ENCODE measurements at regions not wholly inside any gene's neighbourhood (a gene's known extent, or its start where the extent isn't known, plus 50 kb on each side); places are given as distances from the start of the nearest gene placed in this dataset.
A peak's percentile ranks its signal among the peaks of the same experiment; 100 is the strongest.
"Not testable (repeated sequence)": the region's sequence is repeated elsewhere in the genome, so short reads cannot be mapped to it uniquely, and the experiment has no call there.

- peak; percentile 25 for DNase-seq
Measured at GRCh38 chr9:88280816-88281382, 107.3 kb upstream of the SPIN1 start.

- DNase-seq, result no peak
Measured at GRCh38 chr9:88278036-88278435, 110.2 kb upstream of the SPIN1 start.

DNA sequence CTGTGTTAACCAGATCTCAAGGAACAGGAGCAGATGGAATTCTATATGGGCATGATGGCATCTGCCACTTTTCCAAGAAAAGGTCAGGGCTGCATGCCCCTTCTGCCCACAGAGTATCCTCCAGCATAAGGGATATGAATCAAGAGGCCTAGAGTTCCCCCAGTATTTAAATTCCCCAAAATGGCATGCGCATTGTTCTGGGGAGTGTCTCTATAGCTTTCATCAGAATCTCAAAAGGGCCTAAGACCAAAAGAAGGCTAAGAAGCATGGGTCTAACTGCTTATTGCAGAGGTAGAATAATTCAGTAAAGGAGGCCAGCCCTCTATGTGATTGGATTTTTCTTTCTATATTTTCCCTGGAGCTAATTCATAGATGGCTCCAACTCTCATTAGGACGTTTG is 114.2 kb upstream of the SPIN1 start:
- no peak for DNase-seq

DNA sequence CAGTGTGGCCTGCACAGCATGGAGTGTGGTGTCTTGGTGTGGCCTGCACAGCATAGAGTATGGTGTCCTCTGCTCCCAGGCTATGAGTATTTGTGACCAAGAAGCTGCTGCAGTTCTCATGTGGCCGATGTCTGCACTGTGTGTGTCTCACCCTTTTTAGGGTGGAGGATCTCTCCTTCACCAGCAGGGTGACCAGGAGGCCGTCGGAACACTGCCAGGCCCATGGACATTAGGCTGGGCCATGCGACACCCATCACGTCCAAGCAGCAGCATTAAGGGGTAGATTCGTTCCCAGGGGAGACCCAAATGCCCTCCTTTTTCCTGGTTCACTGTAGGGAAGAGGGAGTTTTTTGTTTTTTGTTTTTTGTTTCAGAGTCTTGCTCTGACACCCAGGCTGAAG is 115.3 kb upstream of the SPIN1 start:
- DNase-seq, result no peak

- DNase-seq, result no peak
Measured at GRCh38 chr9:88270413-88270812, 117.8 kb upstream of the SPIN1 start.

- no peak for DNase-seq
Measured at GRCh38 chr9:88268886-88269285, 119.4 kb upstream of the SPIN1 start.

- no peak for DNase-seq
Measured at GRCh38 chr9:88267283-88267682, 121.0 kb upstream of the SPIN1 start.

- DNase-seq, result no peak
Measured at GRCh38 chr9:88266416-88266815, 121.8 kb upstream of the SPIN1 start.

- DNase-seq, result no peak
Measured at GRCh38 chr9:88259001-88259400, 120.7 kb upstream of the SPATA31C2 start.

- no peak for DNase-seq
Measured at GRCh38 chr9:88258601-88259000, 120.3 kb upstream of the SPATA31C2 start.

DNA sequence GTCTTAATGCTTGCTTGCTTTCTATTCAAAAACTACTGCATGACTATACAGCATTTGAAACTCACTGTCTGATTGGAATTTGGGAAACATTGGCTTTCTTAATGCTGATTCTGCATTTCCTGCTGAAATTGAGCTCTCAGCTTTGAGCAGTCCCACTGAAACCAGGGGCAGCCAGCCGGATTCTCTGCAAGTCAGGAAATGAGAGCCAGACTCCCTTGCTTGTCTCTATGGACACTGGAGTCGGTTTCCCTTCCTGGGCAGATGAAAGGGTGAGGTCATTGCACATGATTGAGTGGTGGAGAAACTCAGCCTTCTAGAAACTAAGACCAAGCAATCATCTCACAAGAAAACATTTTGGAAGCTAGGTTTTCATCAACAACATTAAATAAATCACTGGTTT is 119.7 kb upstream of the SPATA31C2 start:
- no peak for DNase-seq

DNA sequence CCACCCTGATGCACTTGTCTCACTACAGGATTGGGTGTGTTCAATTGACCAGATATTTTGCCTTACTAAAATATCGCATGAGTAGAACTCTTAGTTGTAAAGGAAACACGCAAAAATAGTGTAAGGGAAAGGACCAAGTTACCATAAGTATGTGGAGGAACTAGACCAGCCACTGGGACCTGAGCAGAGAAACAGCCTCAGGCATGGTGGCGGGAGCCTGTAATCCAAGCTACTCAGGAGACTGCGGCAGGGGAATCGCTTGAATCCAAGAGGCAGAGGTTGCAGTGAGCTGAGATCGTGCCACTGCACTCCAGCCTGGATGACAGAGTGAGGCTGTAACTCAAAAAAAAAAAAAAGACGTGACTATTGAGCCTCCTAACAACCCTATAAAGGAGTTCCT is 117.9 kb upstream of the SPATA31C2 start:
- DNase-seq, result no peak

DNA sequence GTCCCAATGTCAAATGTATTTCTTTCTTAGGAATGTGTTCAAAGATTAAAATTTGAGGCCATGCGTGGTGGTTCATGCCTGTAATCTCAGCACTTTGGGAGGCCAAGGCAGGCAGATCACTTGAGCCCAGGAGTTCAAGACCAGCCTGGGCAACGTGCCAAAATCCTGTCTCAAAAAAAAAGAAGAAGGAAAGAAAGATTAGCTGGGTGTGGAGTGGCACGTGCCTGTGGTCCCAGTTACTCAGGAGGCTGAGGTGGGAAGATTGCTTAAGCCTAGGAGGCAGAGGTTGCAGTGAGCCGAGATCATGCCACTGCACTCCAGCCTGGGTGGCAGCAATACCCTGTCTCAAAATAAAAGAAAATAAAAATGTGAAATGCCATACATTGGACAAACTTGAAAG is 117.5 kb upstream of the SPATA31C2 start:
- not testable (repeated sequence) for DNase-seq

GRCh38 chr9:88251903-88252302 is 113.6 kb upstream of the SPATA31C2 start:
- DNase-seq, result no peak

- no peak for DNase-seq
Measured at GRCh38 chr9:88243736-88244135, 105.5 kb upstream of the SPATA31C2 start.

DNA sequence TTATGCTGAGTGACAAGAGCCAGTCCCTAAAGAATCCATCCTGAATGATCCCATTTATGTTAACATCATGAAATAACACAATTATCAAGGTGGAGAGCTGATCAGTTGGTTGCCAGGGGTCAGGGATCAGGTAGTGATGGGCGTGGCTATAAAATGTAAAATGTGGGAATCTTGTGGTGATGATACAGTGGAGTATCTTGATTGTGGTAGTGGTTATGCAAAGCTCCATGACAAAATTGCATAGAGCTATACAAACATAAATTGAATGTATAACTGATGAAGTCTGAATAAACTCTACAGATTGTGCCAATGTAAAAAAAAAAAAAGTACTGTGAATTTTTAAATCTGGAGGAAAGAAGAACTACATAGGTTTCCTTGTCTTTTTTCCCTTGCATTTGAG is 104.6 kb upstream of the SPATA31C2 start:
- no peak for DNase-seq

GRCh38 chr9:88237991-88238571 is 99.8 kb upstream of the SPATA31C2 start:
- no peak for DNase-seq

GRCh38 chr9:88237479-88237961 is 99.2 kb upstream of the SPATA31C2 start:
- DNase-seq, result no peak

DNA sequence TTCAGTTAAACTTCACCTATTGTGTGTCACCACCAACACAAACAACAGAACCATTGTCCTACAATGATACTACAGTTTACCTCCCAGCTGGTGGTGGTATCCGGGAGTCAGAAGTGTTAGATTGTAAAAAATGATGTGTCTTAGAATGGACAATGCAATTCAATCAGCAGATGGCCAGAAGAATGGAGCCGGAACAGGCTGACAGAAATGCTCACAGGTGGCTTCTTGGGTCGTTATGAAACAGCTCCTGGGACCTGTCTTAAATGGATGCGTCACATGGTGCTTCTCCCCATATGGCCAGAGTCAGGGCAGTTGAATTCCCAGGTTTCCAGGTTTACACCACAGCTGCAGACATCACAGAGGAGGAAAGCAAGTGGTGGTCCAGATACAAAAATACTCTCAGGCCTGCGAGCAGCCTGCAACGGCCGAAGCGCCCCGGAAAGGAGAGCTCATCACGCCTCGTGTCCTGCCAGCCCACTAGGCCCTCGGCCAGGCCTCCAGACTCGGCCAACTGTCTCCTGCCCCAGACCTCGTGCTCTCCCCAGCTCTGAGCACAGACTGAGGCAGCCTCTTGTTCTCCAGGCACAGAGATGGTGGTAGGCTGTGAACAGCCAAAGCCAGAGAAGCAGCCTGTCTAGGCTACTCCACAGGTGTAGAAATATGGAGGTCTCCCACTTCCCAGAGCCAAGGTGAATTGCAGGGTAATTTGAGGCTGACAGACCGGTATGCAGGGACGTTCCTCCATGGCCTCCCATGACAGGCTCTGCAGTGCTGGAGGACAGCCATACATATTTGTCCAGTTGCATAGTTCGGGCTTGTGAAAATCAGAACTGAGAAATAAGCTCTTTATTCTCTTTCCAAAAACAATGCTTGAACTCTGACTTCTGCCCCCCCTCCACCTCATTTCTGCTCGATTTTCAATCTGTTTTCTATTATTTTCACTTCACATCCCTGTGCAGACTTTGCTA is 98.5 kb upstream of the SPATA31C2 start:
- DNase-seq, result no peak

DNA sequence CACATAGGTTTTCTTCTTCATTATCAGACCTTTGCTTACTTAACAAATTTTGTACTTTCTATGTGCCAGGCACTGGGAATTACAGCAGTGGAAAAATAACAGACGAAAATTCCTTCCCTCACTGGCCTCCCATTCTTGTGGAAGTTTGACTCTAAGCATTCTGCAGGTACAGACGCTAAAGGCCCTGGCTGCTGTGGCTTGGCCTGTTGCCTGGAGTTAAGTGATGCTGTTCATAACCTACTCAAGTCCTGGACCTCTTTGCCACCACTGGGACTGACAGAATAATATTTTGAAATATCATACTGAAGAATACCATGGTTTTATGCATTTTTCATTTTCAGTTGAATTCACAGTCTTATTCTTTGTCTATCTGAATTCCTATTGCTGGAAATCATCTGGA is 97.3 kb upstream of the SPATA31C2 start:
- DNase-seq, result no peak

DNA sequence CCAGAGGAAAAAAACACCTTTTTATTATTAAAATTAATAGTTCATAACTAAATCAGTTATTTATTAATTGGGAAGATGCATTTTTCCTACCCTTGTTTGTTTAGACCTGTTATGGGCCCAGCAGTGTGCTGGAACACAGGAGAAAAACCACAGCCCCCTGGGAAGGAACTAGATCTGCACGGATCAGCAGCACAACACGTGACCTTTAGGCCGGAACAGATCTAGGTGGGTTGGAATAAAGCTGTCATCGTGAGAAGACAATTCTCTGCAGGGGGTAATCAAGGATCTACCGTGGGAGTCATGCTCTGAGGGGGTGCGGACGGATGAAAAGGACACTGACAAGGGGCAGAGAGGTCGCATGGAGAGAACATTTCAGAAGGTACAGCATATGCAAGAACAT is 95.8 kb upstream of the SPATA31C2 start:
- DNase-seq, result no peak

- no peak for DNase-seq
Measured at GRCh38 chr9:88233091-88233490, 94.8 kb upstream of the SPATA31C2 start.

GRCh38 chr9:88230612-88231011 is 92.3 kb upstream of the SPATA31C2 start:
- no peak for DNase-seq

GRCh38 chr9:88229434-88229833 is 91.2 kb upstream of the SPATA31C2 start:
- no peak for DNase-seq

Measured in activated CD4-positive, alpha-beta T cell treated with anti-CD3 and anti-CD28 coated beads, Interleukin-10, Interleukin-2, amounts not matched to agents 100 ng/mL and 50 ng/mL, durations not matched to agents 16 hours and 8 hours (primary cell).